AG08395 (cell line): ENCODE measurements at regions not wholly inside any gene's neighbourhood (a gene's known extent, or its start where the extent isn't known, plus 50 kb on each side); places are given as distances from the start of the nearest gene placed in this dataset.
"Not testable (repeated sequence)": the region's sequence is repeated elsewhere in the genome, so short reads cannot be mapped to it uniquely, and the experiment has no call there.

Source experiments
- DNase-seq: peaks from one replicate; pipeline ENCODE4 v3.0.0; 2012; ENCODE audit warnings: mixed read lengths, low spot score

DNA sequence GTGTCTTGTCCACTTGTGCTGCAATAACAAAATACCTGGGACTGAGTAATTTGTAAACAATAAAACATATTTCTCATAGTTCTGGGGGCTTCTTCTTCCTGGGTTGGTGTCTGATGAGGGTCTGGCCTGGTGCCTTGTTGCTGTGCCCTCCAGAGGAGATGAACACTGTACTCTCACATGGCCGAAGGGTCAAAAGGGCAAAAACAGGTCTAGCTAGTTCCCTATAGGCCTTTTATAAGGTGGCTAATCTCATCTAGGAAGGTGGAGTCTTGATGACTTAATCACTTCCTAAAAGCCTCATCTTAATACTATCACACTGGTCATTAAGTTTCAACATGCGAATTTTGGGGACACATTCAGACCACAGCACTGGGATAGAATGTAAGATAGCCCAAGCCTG lies 228.4 kb downstream of the TLE3 start:
- no peak for DNase-seq

GRCh38 chr15:69869881-69870505 lies 227.7 kb downstream of the TLE3 start:
- DNase-seq = no peak

DNA sequence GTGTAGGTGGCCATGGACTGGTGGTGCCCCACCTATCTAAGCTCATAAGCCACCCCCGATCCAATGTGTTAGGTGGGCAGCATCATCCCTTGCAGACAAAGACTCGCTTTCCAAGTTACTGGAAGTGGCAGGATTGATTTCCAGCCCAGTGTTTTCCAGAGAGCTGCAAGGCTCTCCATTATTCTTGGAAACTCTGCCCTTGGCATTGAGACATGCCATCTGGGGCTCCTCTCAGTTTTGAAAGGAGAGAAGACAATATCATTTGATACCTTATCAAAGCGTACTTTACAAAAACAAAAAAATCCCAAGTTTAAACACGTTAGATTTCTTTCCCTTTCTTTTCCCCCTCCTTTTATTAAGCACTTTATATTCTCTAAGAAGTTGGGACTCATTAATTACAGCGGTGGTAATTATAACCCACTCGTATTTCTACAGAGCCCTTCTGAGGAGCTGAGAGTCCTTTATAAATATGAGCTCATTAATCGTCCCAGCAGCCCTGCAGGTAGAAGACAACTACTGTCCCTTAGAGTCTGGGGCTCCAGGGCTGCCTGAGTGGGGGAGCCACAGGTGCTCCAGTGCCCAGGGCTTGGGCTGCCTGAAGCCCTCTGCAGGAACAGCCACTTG lies 226.1 kb downstream of the TLE3 start:
- DNase-seq = no peak

GRCh38 chr15:69873807-69874206 lies 223.9 kb downstream of the TLE3 start:
- no peak for DNase-seq

DNA sequence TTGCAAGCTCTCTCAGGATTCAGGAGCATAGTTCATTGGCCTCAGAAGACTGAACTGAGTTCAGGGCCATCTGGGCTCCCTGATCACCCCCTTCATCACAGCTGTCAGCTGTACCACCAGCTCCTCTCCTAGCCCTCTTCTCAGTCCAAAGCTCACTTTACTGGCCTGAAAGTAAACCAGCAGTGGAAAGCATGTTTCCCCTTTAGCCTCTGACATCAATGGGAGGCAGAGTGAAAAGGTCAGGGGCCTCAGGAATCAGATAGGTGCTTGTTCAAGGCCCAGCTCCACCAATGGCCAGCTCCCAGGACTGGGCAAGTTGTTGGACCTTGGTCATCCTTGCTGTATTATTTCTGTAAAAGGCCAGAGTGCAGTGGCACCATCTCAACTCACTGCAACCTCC lies 223.4 kb downstream of the TLE3 start:
- no peak for DNase-seq

DNA sequence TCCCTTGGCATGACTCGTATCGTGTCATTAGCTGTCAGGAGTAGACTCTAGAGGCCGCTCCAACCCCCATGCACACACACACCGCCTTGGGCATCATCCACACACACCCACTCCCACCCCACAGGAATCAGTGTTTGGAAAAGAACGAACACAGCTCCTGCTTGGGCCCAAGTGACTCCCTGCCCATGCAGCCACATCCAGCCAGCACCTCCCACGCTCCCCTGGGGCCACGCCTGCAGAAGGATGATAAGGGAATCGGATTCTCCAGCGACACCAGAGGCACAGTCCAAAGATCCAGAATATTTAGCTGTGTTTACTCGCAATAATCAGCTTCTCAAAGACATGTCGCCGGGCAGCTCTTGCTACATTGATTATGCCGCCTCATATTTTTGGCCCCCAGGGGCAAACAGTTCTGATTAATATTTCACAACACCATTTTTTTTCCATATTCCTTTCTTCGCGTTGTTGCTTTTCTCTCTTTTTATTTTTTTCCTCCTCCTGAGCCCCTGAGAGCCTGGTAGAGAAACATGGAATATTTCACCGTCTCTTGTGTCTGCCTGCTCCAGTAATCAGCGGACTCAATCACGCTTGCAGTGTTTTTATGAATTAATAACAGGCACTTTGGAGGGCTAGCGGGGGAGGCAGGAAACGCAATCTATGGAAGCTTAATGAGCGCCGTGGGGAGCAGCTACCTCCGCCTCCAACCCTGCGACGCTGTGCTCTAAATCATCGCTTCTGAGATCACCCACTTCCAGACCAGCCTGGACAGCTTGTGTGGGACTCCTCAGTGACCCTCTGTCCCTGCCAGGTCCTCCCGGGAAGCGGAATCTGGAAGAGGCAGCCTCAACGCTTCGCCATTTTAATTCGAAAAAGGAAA lies 221.4 kb downstream of the TLE3 start:
- no peak for DNase-seq

- not testable (repeated sequence) for DNase-seq
Observed at GRCh38 chr15:69879963-69880362, 217.8 kb downstream of the TLE3 start.

GRCh38 chr15:69880571-69881301 lies 217.0 kb downstream of the TLE3 start:
- no peak for DNase-seq

- DNase-seq = no peak
Observed at GRCh38 chr15:69881302-69881670, 216.4 kb downstream of the TLE3 start.

GRCh38 chr15:69881766-69882165 lies 216.0 kb downstream of the TLE3 start:
- DNase-seq = no peak

DNA sequence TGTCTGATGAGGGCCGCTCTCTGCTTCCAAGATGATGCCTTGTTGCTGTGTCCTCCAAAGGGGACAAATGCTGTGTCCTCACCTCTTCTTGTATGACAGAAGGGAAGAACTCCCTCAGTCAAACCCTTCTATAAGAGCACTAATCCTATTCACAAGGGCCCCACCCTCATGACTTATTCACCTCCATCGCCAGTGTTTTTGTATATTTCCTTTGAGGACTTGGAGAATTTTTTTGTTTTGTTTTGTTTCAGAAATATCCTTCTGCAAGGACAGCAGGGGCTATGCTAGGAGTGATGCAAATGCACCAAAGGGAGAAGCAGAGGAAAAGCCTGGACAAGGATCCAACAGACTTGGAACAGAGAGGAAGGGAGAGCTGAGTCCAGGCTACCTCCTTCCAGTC lies 214.4 kb downstream of the TLE3 start:
- no peak for DNase-seq

GRCh38 chr15:69885173-69885955 lies 212.4 kb downstream of the TLE3 start:
- no peak for DNase-seq

- no peak for DNase-seq
Observed at GRCh38 chr15:69887009-69887408, 210.7 kb downstream of the TLE3 start.

- DNase-seq = no peak
Observed at GRCh38 chr15:69887553-69887952, 210.2 kb downstream of the TLE3 start.

DNA sequence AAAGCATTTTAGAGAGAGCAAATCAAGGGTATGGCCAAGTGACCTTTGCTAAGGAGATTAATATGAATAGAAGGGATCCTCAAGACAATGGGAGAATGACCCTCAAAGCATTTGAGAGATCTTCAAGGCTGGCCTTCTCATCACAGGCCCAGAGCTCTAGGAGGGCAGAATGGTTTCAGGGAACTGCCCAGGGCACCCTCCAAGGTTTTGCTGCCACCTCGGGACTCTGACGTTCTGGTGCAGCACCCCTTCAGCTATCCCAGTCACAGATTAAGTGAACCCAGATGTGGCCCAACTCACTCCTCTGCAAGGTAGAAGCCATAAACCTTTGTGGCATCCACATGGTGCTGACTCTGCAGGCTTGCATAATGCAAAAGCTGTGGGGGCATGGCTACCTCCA lies 209.3 kb downstream of the TLE3 start:
- no peak for DNase-seq

- no peak for DNase-seq
Observed at GRCh38 chr15:69891070-69891536, 206.6 kb downstream of the TLE3 start.

DNA sequence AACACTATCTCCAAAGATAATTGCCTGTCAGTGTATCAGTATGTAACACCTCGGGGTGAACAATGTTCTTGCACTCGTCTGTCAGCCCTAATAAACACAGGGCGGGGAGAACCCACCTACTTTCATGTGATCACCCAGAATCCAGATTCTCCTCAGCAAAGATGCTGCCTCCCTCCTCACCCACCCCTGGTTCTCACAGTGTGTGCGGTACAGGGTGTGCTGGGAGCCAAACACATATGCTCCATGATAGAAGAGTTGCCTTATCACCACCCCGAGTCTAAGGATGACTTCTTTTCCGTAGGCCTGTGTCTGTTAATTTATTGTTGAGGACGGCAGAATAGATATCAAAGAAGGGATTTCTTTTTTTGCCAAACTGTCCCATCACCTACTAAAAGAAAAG lies 206.1 kb downstream of the TLE3 start:
- DNase-seq = no peak

- no peak for DNase-seq
Observed at GRCh38 chr15:69892351-69892750, 205.4 kb downstream of the TLE3 start.

DNA sequence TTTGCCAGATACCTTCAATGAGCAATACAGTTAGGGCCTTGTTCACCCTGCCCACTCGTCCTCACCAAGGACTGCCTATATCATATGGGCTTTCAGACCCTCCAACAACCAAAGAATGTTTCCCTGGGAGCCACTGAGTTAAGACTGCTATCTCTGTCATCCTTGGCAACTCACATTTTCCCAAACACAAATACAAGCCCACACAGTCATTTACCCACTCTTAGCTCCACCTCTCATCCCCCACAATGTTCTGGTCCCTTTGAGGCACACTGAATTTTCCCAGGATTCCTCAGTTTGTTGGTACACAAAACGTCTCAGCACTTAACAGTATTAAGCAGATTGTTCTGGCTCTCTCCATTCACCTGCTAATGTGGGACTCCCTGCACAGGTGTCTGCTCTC lies 204.6 kb downstream of the TLE3 start:
- no peak for DNase-seq

- DNase-seq = peak; percentile 91
Observed at GRCh38 chr15:69893863-69894262, 203.9 kb downstream of the TLE3 start.

DNA sequence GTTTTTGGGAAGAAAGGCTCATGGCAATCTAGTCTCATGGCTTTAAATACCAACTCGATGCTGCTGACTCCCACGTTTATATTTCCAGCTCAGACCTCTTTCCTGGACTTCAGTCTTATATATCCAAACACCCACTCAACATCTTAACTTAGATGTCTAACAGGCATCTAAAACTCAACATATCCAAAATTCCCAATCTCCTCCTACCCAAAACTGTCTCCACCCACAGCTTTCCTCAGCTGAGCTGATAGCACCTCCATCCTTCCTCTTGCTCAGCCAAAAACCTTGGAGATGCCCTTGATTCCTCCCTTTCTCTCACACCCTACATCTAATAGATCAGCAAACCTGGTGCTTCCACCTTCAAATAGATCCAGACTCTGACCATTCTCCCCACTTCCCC lies 202.5 kb downstream of the TLE3 start:
- DNase-seq = no peak

- DNase-seq = no peak
Observed at GRCh38 chr15:69896606-69897005, 201.1 kb downstream of the TLE3 start.
